ENCODE measurements at regions not wholly inside any gene's neighbourhood (a gene's known extent, or its start where the extent isn't known, plus 50 kb on each side); places are given as distances from the start of the nearest gene placed in this dataset.

- Histone ChIP-seq H3K4me3 (ENCODE audit: low read length in 2 of 2) (no peak overlapping the region), H3K9me3 (ENCODE audit: control insufficient read depth in 1 of 2, low read length in 2 of 2) (no peaks in the 10 kb centered on the region), H3K4me1 (ENCODE audit: insufficient read depth, low read length) (no peaks in the 10 kb centered on the region), H3K36me3 (ENCODE audit: insufficient read depth, low read length) (no peaks in the 10 kb centered on the region), H3K27ac (ENCODE audit: low read depth, low read length) (no peak overlapping the region), H3K27me3 (ENCODE audit: insufficient read depth, low read length) (no peaks in the 10 kb centered on the region)
- CTCF ChIA-PET (ENCODE audit: partially characterized antibody) = no interaction called here
- no peak for DNase-seq
- Mint-ChIP-seq H3K27ac (no peak overlapping the region), H3K4me1 (no peaks in the 10 kb centered on the region), H3K4me3 (no peak overlapping the region), H3K36me3 (no peaks in the 10 kb centered on the region), H3K9me3 (peaks cover 0 to 6% (median 1%) of the 10 kb centered on the region in 8 donors), H3K27me3 (peaks cover 6 to 8% of the 10 kb centered on the region in 2 donors)
- intact Hi-C loops (cut with micrococcal nuclease) = no loop called here
- POLR2A ChIA-PET (ENCODE audit: partially characterized antibody) = no interaction called here
Measured at GRCh38 chr15:29425864-29426263, 156.2 kb upstream of the NSMCE3 start.

GRCh38 chr15:29424118-29424517 is 154.5 kb upstream of the NSMCE3 start:
- H3K9me3 Mint-ChIP-seq = peaks cover 0 to 8% (median 1%) of the 10 kb centered on the region in 8 donors
- H3K27ac Mint-ChIP-seq = no peak overlapping the region
- no peak for DNase-seq
- Histone ChIP-seq H3K36me3 (ENCODE audit: insufficient read depth, low read length) (no peaks in the 10 kb centered on the region), H3K27ac (ENCODE audit: low read depth, low read length) (no peak overlapping the region), H3K27me3 (ENCODE audit: insufficient read depth, low read length) (no peaks in the 10 kb centered on the region), H3K9me3 (ENCODE audit: control insufficient read depth in 1 of 2, low read length in 2 of 2) (no peaks in the 10 kb centered on the region), H3K4me1 (ENCODE audit: insufficient read depth, low read length) (no peaks in the 10 kb centered on the region), H3K4me3 (ENCODE audit: low read length in 2 of 2) (no peak overlapping the region)
- intact Hi-C loops (cut with micrococcal nuclease) = no loop called here
- ChIA-PET CTCF (ENCODE audit: partially characterized antibody) (no interaction called here), POLR2A (ENCODE audit: partially characterized antibody) (no interaction called here)
- peaks cover 5 to 8% of the 10 kb centered on the region in 2 donors for H3K27me3 Mint-ChIP-seq
- no peaks in the 10 kb centered on the region for H3K4me1 Mint-ChIP-seq
- H3K36me3 Mint-ChIP-seq = no peaks in the 10 kb centered on the region
- H3K4me3 Mint-ChIP-seq = no peak overlapping the region

- intact Hi-C loops (cut with micrococcal nuclease) = no loop called here
Measured at GRCh38 chr15:29422606-29423005, 153.0 kb upstream of the NSMCE3 start.

GRCh38 chr15:29420188-29420587 is 150.6 kb upstream of the NSMCE3 start:
- Histone ChIP-seq H3K4me3 (ENCODE audit: low read length in 2 of 2) (no peak overlapping the region), H3K9me3 (ENCODE audit: control insufficient read depth in 1 of 2, low read length in 2 of 2) (no peaks in the 10 kb centered on the region), H3K27ac (ENCODE audit: low read depth, low read length) (no peak overlapping the region), H3K4me1 (ENCODE audit: insufficient read depth, low read length) (no peaks in the 10 kb centered on the region), H3K27me3 (ENCODE audit: insufficient read depth, low read length) (no peaks in the 10 kb centered on the region), H3K36me3 (ENCODE audit: insufficient read depth, low read length) (no peaks in the 10 kb centered on the region)
- DNase-seq = no peak
- POLR2A ChIA-PET (ENCODE audit: partially characterized antibody) = no interaction called here
- peaks cover 2 to 4% of the 10 kb centered on the region in 2 donors for H3K27me3 Mint-ChIP-seq
- H3K27ac Mint-ChIP-seq = no peak overlapping the region
- CTCF ChIA-PET (ENCODE audit: partially characterized antibody) = no interaction called here
- peaks cover 0 to 8% (median 0%) of the 10 kb centered on the region in 8 donors for H3K9me3 Mint-ChIP-seq
- no peaks in the 10 kb centered on the region for H3K4me1 Mint-ChIP-seq
- no peaks in the 10 kb centered on the region for H3K36me3 Mint-ChIP-seq
- H3K4me3 Mint-ChIP-seq = no peak overlapping the region
- intact Hi-C loops (cut with micrococcal nuclease) = no loop called here

More at GRCh38 chr15:29422606-29423005, 153.0 kb upstream of the NSMCE3 start:
- H3K27me3 ChIP-seq (ENCODE audit: insufficient read depth, low read length) = no peaks in the 10 kb centered on the region
- H3K4me3 ChIP-seq (ENCODE audit: low read length in 2 of 2) = no peak overlapping the region
- no peaks in the 10 kb centered on the region for H3K36me3 Mint-ChIP-seq
- DNase-seq = no peak
- POLR2A ChIA-PET (ENCODE audit: partially characterized antibody) = no interaction called here
- no peak overlapping the region for H3K4me3 Mint-ChIP-seq
- peaks cover 4 to 5% of the 10 kb centered on the region in 2 donors for H3K27me3 Mint-ChIP-seq
- H3K27ac ChIP-seq (ENCODE audit: low read depth, low read length) = no peak overlapping the region
- no peaks in the 10 kb centered on the region for H3K36me3 ChIP-seq (ENCODE audit: insufficient read depth, low read length)
- no peaks in the 10 kb centered on the region for H3K4me1 ChIP-seq (ENCODE audit: insufficient read depth, low read length)
- no peaks in the 10 kb centered on the region for H3K4me1 Mint-ChIP-seq
- no peaks in the 10 kb centered on the region for H3K9me3 ChIP-seq (ENCODE audit: control insufficient read depth in 1 of 2, low read length in 2 of 2)
- CTCF ChIA-PET (ENCODE audit: partially characterized antibody) = no interaction called here
- peaks cover 0 to 11% (median 0%) of the 10 kb centered on the region in 8 donors for H3K9me3 Mint-ChIP-seq
- no peak overlapping the region for H3K27ac Mint-ChIP-seq

GRCh38 chr15:29418931-29419330 is 149.3 kb upstream of the NSMCE3 start:
- CTCF ChIA-PET (ENCODE audit: partially characterized antibody) = no interaction called here

GRCh38 chr15:29418178-29418577 is 148.6 kb upstream of the NSMCE3 start:
- DNase-seq = no peak
- Histone ChIP-seq H3K4me1 (ENCODE audit: insufficient read depth, low read length) (no peaks in the 10 kb centered on the region), H3K27me3 (ENCODE audit: insufficient read depth, low read length) (no peaks in the 10 kb centered on the region), H3K4me3 (ENCODE audit: low read length in 2 of 2) (no peak overlapping the region), H3K9me3 (ENCODE audit: control insufficient read depth in 1 of 2, low read length in 2 of 2) (no peaks in the 10 kb centered on the region), H3K36me3 (ENCODE audit: insufficient read depth, low read length) (no peaks in the 10 kb centered on the region), H3K27ac (ENCODE audit: low read depth, low read length) (no peak overlapping the region)
- no peaks in the 10 kb centered on the region for H3K4me1 Mint-ChIP-seq
- CTCF ChIA-PET (ENCODE audit: partially characterized antibody) = no interaction called here
- peaks cover 5 to 6% of the 10 kb centered on the region in 2 donors for H3K27me3 Mint-ChIP-seq
- H3K27ac Mint-ChIP-seq = no peak overlapping the region
- H3K9me3 Mint-ChIP-seq = peaks cover 0 to 6% (median 0%) of the 10 kb centered on the region in 8 donors
- intact Hi-C loops (cut with micrococcal nuclease) = no loop called here
- no peak overlapping the region for H3K4me3 Mint-ChIP-seq
- POLR2A ChIA-PET (ENCODE audit: partially characterized antibody) = no interaction called here
- H3K36me3 Mint-ChIP-seq = no peaks in the 10 kb centered on the region

More at GRCh38 chr15:29418931-29419330, 149.3 kb upstream of the NSMCE3 start:
- POLR2A ChIA-PET (ENCODE audit: partially characterized antibody) = no interaction called here
- Mint-ChIP-seq H3K27me3 (peaks cover 4 to 5% of the 10 kb centered on the region in 2 donors), H3K4me3 (no peak overlapping the region), H3K27ac (no peak overlapping the region), H3K36me3 (no peaks in the 10 kb centered on the region), H3K4me1 (no peaks in the 10 kb centered on the region), H3K9me3 (peaks cover 0 to 8% (median 0%) of the 10 kb centered on the region in 8 donors)
- no peaks in the 10 kb centered on the region for H3K4me1 ChIP-seq (ENCODE audit: insufficient read depth, low read length)
- intact Hi-C loops (cut with micrococcal nuclease) = no loop called here
- H3K27ac ChIP-seq (ENCODE audit: low read depth, low read length) = no peak overlapping the region
- no peaks in the 10 kb centered on the region for H3K27me3 ChIP-seq (ENCODE audit: insufficient read depth, low read length)
- H3K9me3 ChIP-seq (ENCODE audit: control insufficient read depth in 1 of 2, low read length in 2 of 2) = no peaks in the 10 kb centered on the region
- H3K36me3 ChIP-seq (ENCODE audit: insufficient read depth, low read length) = no peaks in the 10 kb centered on the region
- H3K4me3 ChIP-seq (ENCODE audit: low read length in 2 of 2) = no peak overlapping the region
- no peak for DNase-seq

- Histone ChIP-seq H3K9me3 (ENCODE audit: control insufficient read depth in 1 of 2, low read length in 2 of 2) (no peaks in the 10 kb centered on the region), H3K4me3 (ENCODE audit: low read length in 2 of 2) (no peak overlapping the region), H3K36me3 (ENCODE audit: insufficient read depth, low read length) (no peaks in the 10 kb centered on the region), H3K4me1 (ENCODE audit: insufficient read depth, low read length) (no peaks in the 10 kb centered on the region), H3K27me3 (ENCODE audit: insufficient read depth, low read length) (no peaks in the 10 kb centered on the region), H3K27ac (ENCODE audit: low read depth, low read length) (no peak overlapping the region)
- Mint-ChIP-seq H3K9me3 (peaks cover 0 to 3% (median 0%) of the 10 kb centered on the region in 8 donors), H3K4me1 (no peaks in the 10 kb centered on the region), H3K4me3 (no peak overlapping the region), H3K27ac (no peak overlapping the region), H3K36me3 (no peaks in the 10 kb centered on the region), H3K27me3 (peaks cover 4% of the 10 kb centered on the region in 2 donors)
- ChIA-PET CTCF (ENCODE audit: partially characterized antibody) (no interaction called here), POLR2A (ENCODE audit: partially characterized antibody) (no interaction called here)
- no peak for DNase-seq
- intact Hi-C loops (cut with micrococcal nuclease) = no loop called here
Measured at GRCh38 chr15:29411299-29411698, 141.7 kb upstream of the NSMCE3 start.

- no peak overlapping the region for H3K4me3 Mint-ChIP-seq
- ChIA-PET POLR2A (ENCODE audit: partially characterized antibody) (no interaction called here), CTCF (ENCODE audit: partially characterized antibody) (no interaction called here)
- H3K27ac Mint-ChIP-seq = no peak overlapping the region
- intact Hi-C loops (cut with micrococcal nuclease) = no loop called here
- H3K4me1 Mint-ChIP-seq = no peaks in the 10 kb centered on the region
- peaks cover 0 to 3% (median 0%) of the 10 kb centered on the region in 8 donors for H3K9me3 Mint-ChIP-seq
- H3K36me3 Mint-ChIP-seq = no peaks in the 10 kb centered on the region
- no peak overlapping the region for H3K27ac ChIP-seq (ENCODE audit: low read depth, low read length)
- no peaks in the 10 kb centered on the region for H3K4me1 ChIP-seq (ENCODE audit: insufficient read depth, low read length)
- H3K9me3 ChIP-seq (ENCODE audit: control insufficient read depth in 1 of 2, low read length in 2 of 2) = no peaks in the 10 kb centered on the region
- no peaks in the 10 kb centered on the region for H3K27me3 ChIP-seq (ENCODE audit: insufficient read depth, low read length)
- H3K27me3 Mint-ChIP-seq = peaks cover 4% of the 10 kb centered on the region in 2 donors
- no peak overlapping the region for H3K4me3 ChIP-seq (ENCODE audit: low read length in 2 of 2)
- no peak for DNase-seq
- no peaks in the 10 kb centered on the region for H3K36me3 ChIP-seq (ENCODE audit: insufficient read depth, low read length)
Measured at GRCh38 chr15:29410338-29410737, 140.7 kb upstream of the NSMCE3 start.

Measured in CD4-positive, alpha-beta memory T cell (primary cell).